CD4-positive, alpha-beta T cell (primary cell): ENCODE measurements at regions not wholly inside any gene's neighbourhood (a gene's known extent, or its start where the extent isn't known, plus 50 kb on each side); places are given as distances from the start of the nearest gene placed in this dataset.
"Not testable (repeated sequence)": the region's sequence is repeated elsewhere in the genome, so short reads cannot be mapped to it uniquely, and the experiment has no call there.

Experiments used
- ATAC-seq: fragments of 200-7000 bp; cut with Tn5 transposase; one replicate; pipeline ENCODE4 v1.10.0; 2022; ENCODE audit warnings: mild to moderate bottlenecking; ENCODE audit not compliant: poor library complexity
- CTCF ChIA-PET: fragments of 350-600 bp; sonication (Branson Sonifier 250); formaldehyde crosslinking; loops from one replicate; lab custom pipeline; 2021; ENCODE audit warnings: antibody characterized with exemption, inconsistent platforms; lab: Charles Lee
- POLR2A ChIA-PET: fragments of 350-600 bp; sonication (Branson Sonifier 250); formaldehyde crosslinking; loops from one replicate; lab custom pipeline; 2021; ENCODE audit warnings: antibody characterized with exemption, inconsistent platforms; lab: Charles Lee
- DNase-seq, 14 experiments: peaks; one replicate each; pipeline ENCODE4 v3.0.0-alpha.2; 2013 to 2020; ENCODE audit warnings: mixed read lengths in 2 of 14
- H3K27ac ChIP-seq, 2 donors: one replicate each; pipeline versions ENCODE4 v1.5.1 to v1.7.0; 2013; ENCODE audit warnings: low read length in 2 of 2, low read depth in 1 of 2, mild to moderate bottlenecking in 1 of 2
- H3K27me3 ChIP-seq, 2 experiments: 1 replicate in 1 of 2; 2 replicates in 1 of 2; pipeline versions ENCODE4 v1.6.1 to v1.7.0; 2013; ENCODE audit warnings: low read length in 2 of 2, control low read depth in 1 of 2, mild to moderate bottlenecking in 1 of 2, moderate library complexity in 1 of 2; ENCODE audit not compliant: insufficient read depth in 2 of 2, control insufficient read depth in 1 of 2
- H3K36me3 ChIP-seq: one replicate; pipeline ENCODE4 v1.6.1; 2013; ENCODE audit warnings: low read length, control low read depth; ENCODE audit not compliant: insufficient read depth
- H3K4me1 ChIP-seq: one replicate; pipeline ENCODE4 v1.6.1; 2013; ENCODE audit warnings: low read length, control low read depth; ENCODE audit not compliant: insufficient read depth
- H3K4me3 ChIP-seq: one replicate; pipeline ENCODE4 v1.5.1; 2013; ENCODE audit warnings: mild to moderate bottlenecking, low read length, moderate library complexity
- H3K9me3 ChIP-seq, 2 experiments: 1 replicate in 1 of 2; 2 replicates in 1 of 2; pipeline versions ENCODE4 v1.6.1 to v1.7.0; 2013; ENCODE audit warnings: low read length in 2 of 2, mild to moderate bottlenecking in 2 of 2, control low read depth in 1 of 2, moderate library complexity in 1 of 2; ENCODE audit not compliant: control insufficient read depth in 1 of 2, insufficient read depth in 1 of 2
- H3K27ac Mint-ChIP-seq: one replicate; pipeline ENCODE4 v1.8.0; 2020; ENCODE audit warnings: mixed read lengths
- H3K27me3 Mint-ChIP-seq: one replicate; pipeline ENCODE4 v1.8.0; 2021; ENCODE audit warnings: mixed read lengths
- H3K36me3 Mint-ChIP-seq: one replicate; pipeline ENCODE4 v1.8.0; 2021; ENCODE audit warnings: low read depth, mixed read lengths
- H3K4me1 Mint-ChIP-seq: one replicate; pipeline ENCODE4 v1.8.0; 2021; ENCODE audit warnings: low read depth, mixed read lengths
- H3K4me3 Mint-ChIP-seq: one replicate; pipeline ENCODE4 v1.8.0; 2020; ENCODE audit warnings: mild to moderate bottlenecking, mixed read lengths
- H3K9me3 Mint-ChIP-seq: one replicate; pipeline ENCODE4 v1.8.0; 2020; ENCODE audit warnings: mixed read lengths
- intact Hi-C, 2 experiments: fragments of 100-400 bp; cut with DNase I in 1 of 2; cut with micrococcal nuclease in 1 of 2; formaldehyde crosslinking; loops; one replicate each; pipeline versions ENCODE4 v1.15.1 to v1.9.0; 2023 to 2025; cut with DNase I, micrococcal nuclease
- TF ChIP-seq, protein P1 (sequence below): fragments of 200-600 bp; IDR thresholded peaks from one replicate; pipeline ENCODE4 v1.8.0; 2022; ENCODE audit warnings: antibody characterized with exemption, mild to moderate bottlenecking

DNA sequence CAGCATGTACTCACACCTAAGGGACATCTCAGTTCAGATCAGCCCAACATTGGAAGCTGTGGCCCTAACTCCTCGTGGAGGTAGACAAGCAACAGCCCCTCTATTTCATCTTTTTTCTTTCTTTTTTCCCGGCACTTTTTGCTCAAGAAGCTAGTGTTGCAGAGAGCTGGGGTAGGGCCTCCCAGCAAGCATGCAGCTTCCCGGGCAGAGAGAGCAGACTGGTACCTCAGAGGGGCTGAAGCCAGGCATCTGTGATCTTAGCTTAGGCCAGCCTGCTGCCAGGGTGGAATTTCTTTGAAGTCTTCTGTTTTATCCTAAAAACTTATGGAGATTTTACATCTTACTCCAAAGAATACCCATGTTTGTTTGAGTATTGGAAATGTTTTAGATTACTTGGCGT is 195.4 kb downstream of the C16orf95 start:
- H3K4me3 Mint-ChIP-seq = no peak overlapping the region
- H3K36me3 Mint-ChIP-seq = no peaks in the 10 kb centered on the region
- CTCF ChIA-PET = no interaction called here
- POLR2A ChIA-PET = no interaction called here
- DNase-seq (no peak), ATAC-seq (no peak)
- no peak overlapping the region for H3K27ac Mint-ChIP-seq
- peaks cover 0 to 11% of the 10 kb centered on the region in 2 experiments for H3K27me3 ChIP-seq
- no peaks in the 10 kb centered on the region for H3K4me1 Mint-ChIP-seq
- H3K36me3 ChIP-seq = no peaks in the 10 kb centered on the region
- H3K4me1 ChIP-seq = no peaks in the 10 kb centered on the region
- no peak overlapping the region for H3K27ac ChIP-seq
- H3K9me3 ChIP-seq = peaks cover 0 to 19% of the 10 kb centered on the region in 2 experiments
- TF ChIP-seq, protein P1, sequence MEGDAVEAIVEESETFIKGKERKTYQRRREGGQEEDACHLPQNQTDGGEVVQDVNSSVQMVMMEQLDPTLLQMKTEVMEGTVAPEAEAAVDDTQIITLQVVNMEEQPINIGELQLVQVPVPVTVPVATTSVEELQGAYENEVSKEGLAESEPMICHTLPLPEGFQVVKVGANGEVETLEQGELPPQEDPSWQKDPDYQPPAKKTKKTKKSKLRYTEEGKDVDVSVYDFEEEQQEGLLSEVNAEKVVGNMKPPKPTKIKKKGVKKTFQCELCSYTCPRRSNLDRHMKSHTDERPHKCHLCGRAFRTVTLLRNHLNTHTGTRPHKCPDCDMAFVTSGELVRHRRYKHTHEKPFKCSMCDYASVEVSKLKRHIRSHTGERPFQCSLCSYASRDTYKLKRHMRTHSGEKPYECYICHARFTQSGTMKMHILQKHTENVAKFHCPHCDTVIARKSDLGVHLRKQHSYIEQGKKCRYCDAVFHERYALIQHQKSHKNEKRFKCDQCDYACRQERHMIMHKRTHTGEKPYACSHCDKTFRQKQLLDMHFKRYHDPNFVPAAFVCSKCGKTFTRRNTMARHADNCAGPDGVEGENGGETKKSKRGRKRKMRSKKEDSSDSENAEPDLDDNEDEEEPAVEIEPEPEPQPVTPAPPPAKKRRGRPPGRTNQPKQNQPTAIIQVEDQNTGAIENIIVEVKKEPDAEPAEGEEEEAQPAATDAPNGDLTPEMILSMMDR = no peak
- no peaks in the 10 kb centered on the region for H3K9me3 Mint-ChIP-seq
- H3K27me3 Mint-ChIP-seq = peaks cover 42% of the 10 kb centered on the region
- no peak overlapping the region for H3K4me3 ChIP-seq
- intact Hi-C loops = no loop called here

DNA sequence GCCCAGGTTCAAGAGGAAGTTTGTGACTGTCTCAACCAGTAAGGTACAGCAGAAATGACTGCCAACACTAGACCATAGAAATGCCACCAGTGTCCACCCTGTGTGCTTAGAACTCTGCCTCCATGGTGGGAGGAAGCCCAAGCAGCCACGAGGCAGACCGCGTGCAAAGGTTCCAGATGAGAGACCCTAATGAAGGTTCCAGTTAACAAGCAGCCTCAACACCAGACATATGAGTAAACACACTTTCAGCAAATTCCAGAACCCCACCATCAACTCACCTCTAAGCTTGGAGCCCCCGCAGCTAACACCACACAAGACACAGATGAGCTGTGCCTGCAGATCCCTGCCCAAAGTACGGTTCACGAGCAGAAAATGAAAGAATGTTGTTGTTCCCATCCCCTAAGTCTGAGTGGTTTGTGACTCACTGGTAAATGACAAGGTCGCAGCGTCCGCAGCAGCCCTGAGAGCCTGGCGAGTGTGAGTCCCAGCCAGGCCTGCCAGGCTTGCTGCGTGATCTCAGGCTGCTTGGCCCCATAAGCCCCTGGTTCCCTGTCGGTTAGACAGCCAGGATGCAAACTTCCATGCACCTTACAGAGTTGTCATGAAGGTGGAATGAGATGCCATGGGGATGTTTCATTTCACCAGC is 193.7 kb downstream of the C16orf95 start:
- Histone ChIP-seq H3K36me3 (no peaks in the 10 kb centered on the region), H3K27ac (no peak overlapping the region), H3K4me1 (no peaks in the 10 kb centered on the region), H3K9me3 (peaks cover 0 to 19% of the 10 kb centered on the region in 2 experiments), H3K4me3 (no peak overlapping the region), H3K27me3 (peaks cover 0 to 5% of the 10 kb centered on the region in 2 experiments)
- ATAC-seq (no peak), DNase-seq (no peak)
- Mint-ChIP-seq H3K4me1 (no peaks in the 10 kb centered on the region), H3K27me3 (peaks cover 31% of the 10 kb centered on the region), H3K4me3 (no peak overlapping the region), H3K9me3 (no peaks in the 10 kb centered on the region), H3K27ac (no peak overlapping the region), H3K36me3 (no peaks in the 10 kb centered on the region)
- ChIA-PET POLR2A (no interaction called here), CTCF (no interaction called here)
- TF ChIP-seq, protein P1 = no peak
- intact Hi-C loops = no loop called here

DNA sequence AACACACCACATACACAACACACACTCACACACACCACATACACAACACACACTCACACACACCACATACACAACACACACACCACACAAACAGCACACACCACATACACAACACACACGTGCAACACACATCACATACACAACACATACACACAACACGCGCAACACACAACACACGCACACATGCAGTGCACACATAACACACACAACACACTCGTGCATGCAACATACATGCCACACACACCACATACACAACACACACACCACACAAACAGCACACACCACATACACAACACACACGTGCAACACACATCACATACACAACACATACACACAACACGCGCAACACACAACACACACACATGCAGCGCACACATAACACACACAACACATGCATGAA is 192.8 kb downstream of the C16orf95 start:
- POLR2A ChIA-PET, CTCF ChIA-PET, H3K27ac Mint-ChIP-seq, H3K4me3 Mint-ChIP-seq, H3K4me3 ChIP-seq, H3K36me3 Mint-ChIP-seq, ATAC-seq, H3K36me3 ChIP-seq, H3K4me1 ChIP-seq, intact Hi-C loops, H3K27ac ChIP-seq, H3K4me1 Mint-ChIP-seq, H3K9me3 Mint-ChIP-seq, H3K27me3 ChIP-seq, DNase-seq: not testable (repeated sequence)
- H3K27me3 Mint-ChIP-seq = peaks cover 26% of the 10 kb centered on the region
- H3K9me3 ChIP-seq = peaks cover 0 to 22% of the 10 kb centered on the region in 2 experiments
